PC-3 (cell line): ENCODE measurements at regions not wholly inside any gene's neighbourhood (a gene's known extent, or its start where the extent isn't known, plus 50 kb on each side); places are given as distances from the start of the nearest gene placed in this dataset.

Source experiments
- ATAC-seq: fragments of 200-7000 bp; cut with Tn5 transposase; 2 replicates; pipeline ENCODE4 v1.9.1; 2020; ENCODE audit warnings: mild to moderate bottlenecking, moderate library complexity
- BruUV-seq: library from RNA; stranded (reverse); fragments of 400-500 nt; replicated peaks from 2 replicates; lab custom pipeline; 2021; lab: Mats Ljungman, UMichigan
- CTCF ChIA-PET: fragments of 300-600 bp; sonication (Branson Sonifier 250); formaldehyde crosslinking; loops from one replicate; lab custom pipeline; 2022; ENCODE audit warnings: antibody characterized with exemption; lab: Charles Lee
- POLR2A ChIA-PET: fragments of 300-600 bp; sonication (Branson Sonifier 250); formaldehyde crosslinking; loops from one replicate; lab custom pipeline; 2022; ENCODE audit warnings: antibody characterized with exemption; ENCODE audit not compliant: unreplicated experiment; lab: Charles Lee
- DNase-seq: peaks from one replicate; pipeline ENCODE4 v3.0.0-alpha.2; 2015
- H2AFZ ChIP-seq: fragments of 300-600 bp; sonication (generic); 2 replicates; pipeline ENCODE4 v1.6.0; 2016; ENCODE audit warnings: antibody characterized with exemption, low read length
- H3F3A ChIP-seq: fragments of 300-600 bp; sonication (generic); one replicate; pipeline ENCODE4 v1.6.0; 2017; ENCODE audit warnings: antibody characterized with exemption, low read length, control low read depth, mild to moderate bottlenecking; ENCODE audit not compliant: unreplicated experiment
- H3K27ac ChIP-seq: fragments of 300-600 bp; sonication (generic); 2 replicates; pipeline ENCODE4 v1.5.1; 2016; ENCODE audit warnings: mild to moderate bottlenecking, low read length
- H3K27me3 ChIP-seq: fragments of 300-600 bp; sonication (generic); 2 replicates; pipeline ENCODE4 v1.6.1; 2016; ENCODE audit warnings: low read length, mixed read lengths
- H3K36me3 ChIP-seq: fragments of 300-600 bp; sonication (generic); 2 replicates; pipeline ENCODE4 v1.6.1; 2016; ENCODE audit warnings: low read depth, mixed run types, low read length, mixed read lengths
- H3K4me1 ChIP-seq: fragments of 300-600 bp; sonication (generic); 2 replicates; pipeline ENCODE4 v1.5.1; 2016; ENCODE audit warnings: low read length; ENCODE audit not compliant: insufficient read depth
- H3K4me2 ChIP-seq: fragments of 300-600 bp; sonication (generic); 2 replicates; pipeline ENCODE4 v1.6.0; 2016; ENCODE audit warnings: low read length
- H3K4me3 ChIP-seq: fragments of 300-600 bp; sonication (generic); 2 replicates; pipeline ENCODE4 v1.5.1; 2016; ENCODE audit warnings: mild to moderate bottlenecking, low read length, mixed read lengths
- H3K79me2 ChIP-seq: fragments of 300-600 bp; sonication (generic); 2 replicates; pipeline ENCODE4 v1.6.1; 2017; ENCODE audit warnings: low read length, mixed read lengths
- H3K9ac ChIP-seq: fragments of 300-600 bp; sonication (generic); 2 replicates; pipeline ENCODE4 v1.6.0; 2016; ENCODE audit warnings: mild to moderate bottlenecking, low read length
- H3K9me2 ChIP-seq: fragments of 300-600 bp; sonication (generic); replicated peaks from 2 replicates; pipeline ENCODE4 v1.6.1; 2016; ENCODE audit warnings: mixed run types, low read length, mixed read lengths
- H3K9me3 ChIP-seq: fragments of 300-600 bp; sonication (generic); 2 replicates; pipeline ENCODE4 v1.6.1; 2016; ENCODE audit warnings: low read length, mixed read lengths
- H4K20me1 ChIP-seq: fragments of 300-600 bp; sonication (generic); 2 replicates; pipeline ENCODE4 v1.6.1; 2016; ENCODE audit warnings: low read length, mixed read lengths
- CTCF ChIP-seq: fragments of 300-600 bp; sonication (generic); conservative IDR thresholded peaks from 2 replicates; pipeline ENCODE4 v1.5.1; 2017; ENCODE audit warnings: antibody characterized with exemption, low read depth, mild to moderate bottlenecking, low read length
- EZH2 ChIP-seq: fragments of 300-600 bp; sonication (generic); IDR thresholded peaks from one replicate; pipeline ENCODE4 v1.6.1; 2017; ENCODE audit warnings: antibody characterized with exemption, mild to moderate bottlenecking, low read length; ENCODE audit not compliant: unreplicated experiment
- EZH2phosphoT487 ChIP-seq: fragments of 300-600 bp; sonication (generic); IDR thresholded peaks from 2 replicates; pipeline ENCODE4 v1.6.1; 2018; ENCODE audit warnings: mild to moderate bottlenecking, antibody characterized with exemption, low read length, borderline replicate concordance
- intact Hi-C: fragments of 100-400 bp; cut with micrococcal nuclease; formaldehyde crosslinking; loops from 2 replicates; pipeline ENCODE4 v1.9.0; 2023

GRCh38 chr9:135256581-135257354, 169.3 kb downstream of the OLFM1 start:
- no peaks in the 10 kb centered on the region; the same call in 1 of the 2 replicates for H3K27me3 ChIP-seq
- no peak overlapping the region for H2AFZ ChIP-seq
- H3F3A ChIP-seq: no peaks in the 10 kb centered on the region
- DNase-seq: no peak
- no peak overlapping the region for H3K4me3 ChIP-seq
- H3K4me2 ChIP-seq: no peak overlapping the region
- H3K9me2 ChIP-seq: no peaks in the 10 kb centered on the region
- ChIA-PET POLR2A (no interaction called here), CTCF (no interaction called here)
- H3K4me1 ChIP-seq: no peaks in the 10 kb centered on the region
- ATAC-seq: no peak
- TF ChIP-seq EZH2: no peak
- TF ChIP-seq EZH2phosphoT487: no peak
- TF ChIP-seq CTCF: no peak
- H3K27ac ChIP-seq: no peak overlapping the region
- H3K79me2 ChIP-seq: no peaks in the 10 kb centered on the region
- H3K36me3 ChIP-seq: no peaks in the 10 kb centered on the region
- no peaks in the 10 kb centered on the region for H3K9me3 ChIP-seq
- no peak overlapping the region for H3K9ac ChIP-seq
- H4K20me1 ChIP-seq: no peaks in the 10 kb centered on the region
- intact Hi-C loops: no loop called here
- no TSS peak for BruUV-seq

GRCh38 chr9:135258461-135258860, 171.0 kb downstream of the OLFM1 start:
- DNase-seq (no peak), ATAC-seq (no peak)
- Histone ChIP-seq H3K79me2 (no peaks in the 10 kb centered on the region), H3F3A (no peaks in the 10 kb centered on the region), H3K9ac (no peak overlapping the region), H3K9me2 (no peaks in the 10 kb centered on the region), H3K4me1 (no peaks in the 10 kb centered on the region), H2AFZ (no peak overlapping the region), H3K4me3 (no peak overlapping the region), H3K9me3 (no peaks in the 10 kb centered on the region), H3K27me3 (no peaks in the 10 kb centered on the region; the same call in 1 of the 2 replicates), H4K20me1 (no peaks in the 10 kb centered on the region), H3K36me3 (no peaks in the 10 kb centered on the region), H3K4me2 (no peak overlapping the region), H3K27ac (no peak overlapping the region)
- BruUV-seq: no TSS peak
- CTCF ChIA-PET: no interaction called here
- intact Hi-C loops: no loop called here
- TF ChIP-seq CTCF (no peak), EZH2phosphoT487 (no peak), EZH2 (no peak)
- POLR2A ChIA-PET: no interaction called here

GRCh38 chr9:135259273-135259672, 171.8 kb downstream of the OLFM1 start:
- Histone ChIP-seq H3K27ac (no peak overlapping the region), H3K9me3 (no peaks in the 10 kb centered on the region), H2AFZ (no peak overlapping the region), H3K79me2 (no peaks in the 10 kb centered on the region), H3K27me3 (no peaks in the 10 kb centered on the region; the same call in 1 of the 2 replicates), H3K9ac (no peak overlapping the region), H3K36me3 (no peaks in the 10 kb centered on the region), H3K4me3 (no peak overlapping the region), H3K4me2 (no peak overlapping the region), H3F3A (no peaks in the 10 kb centered on the region), H3K4me1 (no peaks in the 10 kb centered on the region), H4K20me1 (no peaks in the 10 kb centered on the region), H3K9me2 (no peaks in the 10 kb centered on the region)
- POLR2A ChIA-PET: no interaction called here
- DNase-seq: no peak
- TF ChIP-seq CTCF (no peak), EZH2phosphoT487 (no peak), EZH2 (no peak)
- BruUV-seq: no TSS peak
- no peak for ATAC-seq
- CTCF ChIA-PET: no interaction called here
- intact Hi-C loops: no loop called here
